Thyroid gland (tissue), 4 donors: ENCODE measurements at regions not wholly inside any gene's neighbourhood (a gene's known extent, or its start where the extent isn't known, plus 50 kb on each side); places are given as distances from the start of the nearest gene placed in this dataset.

Source experiments
- POLR2A ChIP-seq, 2 donors: fragments of 450-650 bp; IDR thresholded peaks; one replicate each; pipeline ENCODE4 v1.6.1; 2017; ENCODE audit warnings: antibody characterized with exemption in 2 of 2, mild to moderate bottlenecking in 2 of 2, moderate library complexity in 1 of 2
- TF ChIP-seq, protein P1 (sequence below), 6 experiments: fragments of 200-600 bp in 3 of 6; fragments of 450-650 bp in 3 of 6; sonication (generic) in 3 of 6; IDR thresholded peaks; one replicate each; pipeline ENCODE4 v1.5.1; 2016 to 2019; ENCODE audit warnings: antibody characterized with exemption in 6 of 6, mild to moderate bottlenecking in 2 of 6, inconsistent platforms in 1 of 6, moderate library complexity in 1 of 6

DNA sequence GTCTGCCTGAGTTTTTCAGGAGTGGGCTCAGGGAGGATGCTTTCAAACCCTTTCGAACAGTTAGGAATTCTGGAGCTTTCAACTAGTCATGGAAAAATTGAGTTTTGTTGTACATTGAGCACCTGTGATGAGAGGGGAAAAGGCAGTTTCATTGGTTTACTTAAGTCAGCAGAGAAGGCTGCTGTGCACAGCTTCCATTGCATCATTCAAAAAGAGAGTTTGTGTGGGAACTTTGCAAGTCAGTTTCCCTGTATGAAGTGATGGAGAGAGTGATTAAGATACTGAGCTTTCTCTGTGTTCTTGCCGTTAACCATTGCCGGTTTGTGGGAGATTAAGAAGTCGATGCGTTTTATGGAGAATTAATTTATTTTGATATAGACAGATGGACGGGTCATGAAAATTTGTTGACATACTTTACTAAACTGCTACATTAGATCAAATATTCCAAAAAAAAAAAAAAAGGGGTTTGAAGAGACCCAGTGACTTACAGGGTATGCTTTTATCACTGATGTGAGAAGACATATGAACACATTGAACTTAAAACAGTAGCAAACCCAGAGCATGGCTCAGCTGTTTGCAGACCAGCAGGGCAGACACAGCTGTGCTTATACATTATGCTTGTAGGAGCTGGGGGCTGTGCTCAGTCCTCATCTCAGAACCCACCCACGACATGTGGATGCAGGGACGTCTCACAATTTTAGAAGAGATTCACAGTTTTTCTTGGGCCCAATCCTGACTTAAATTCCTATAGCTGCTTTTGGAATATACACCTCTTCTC lies 234.1 kb downstream of the SOX4 start:
- TF ChIP-seq, protein P1, sequence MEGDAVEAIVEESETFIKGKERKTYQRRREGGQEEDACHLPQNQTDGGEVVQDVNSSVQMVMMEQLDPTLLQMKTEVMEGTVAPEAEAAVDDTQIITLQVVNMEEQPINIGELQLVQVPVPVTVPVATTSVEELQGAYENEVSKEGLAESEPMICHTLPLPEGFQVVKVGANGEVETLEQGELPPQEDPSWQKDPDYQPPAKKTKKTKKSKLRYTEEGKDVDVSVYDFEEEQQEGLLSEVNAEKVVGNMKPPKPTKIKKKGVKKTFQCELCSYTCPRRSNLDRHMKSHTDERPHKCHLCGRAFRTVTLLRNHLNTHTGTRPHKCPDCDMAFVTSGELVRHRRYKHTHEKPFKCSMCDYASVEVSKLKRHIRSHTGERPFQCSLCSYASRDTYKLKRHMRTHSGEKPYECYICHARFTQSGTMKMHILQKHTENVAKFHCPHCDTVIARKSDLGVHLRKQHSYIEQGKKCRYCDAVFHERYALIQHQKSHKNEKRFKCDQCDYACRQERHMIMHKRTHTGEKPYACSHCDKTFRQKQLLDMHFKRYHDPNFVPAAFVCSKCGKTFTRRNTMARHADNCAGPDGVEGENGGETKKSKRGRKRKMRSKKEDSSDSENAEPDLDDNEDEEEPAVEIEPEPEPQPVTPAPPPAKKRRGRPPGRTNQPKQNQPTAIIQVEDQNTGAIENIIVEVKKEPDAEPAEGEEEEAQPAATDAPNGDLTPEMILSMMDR (IDR thresholded peaks at IDR 0.05) = no peak
- no peak for TF ChIP-seq POLR2A (IDR thresholded peaks at IDR 0.05)
